ENCODE measurements at regions not wholly inside any gene's neighbourhood (a gene's known extent, or its start where the extent isn't known, plus 50 kb on each side); places are given as distances from the start of the nearest gene placed in this dataset.
A peak's percentile ranks its signal among the peaks of the same experiment; 100 is the strongest.

GRCh38 chr18:75812761-75813160 is 385.3 kb upstream of the SMIM21 start:
- no peak overlapping the region for H3K4me3 ChIP-seq (ENCODE audit: low read depth, low read length)
- no peak for DNase-seq (ENCODE audit: low read depth, low spot score)
- in situ Hi-C loops (cut with HindIII; ENCODE audit: low sequenced_read_pairs), result no loop called here
- no peak for TF ChIP-seq CTCF (IDR thresholded peaks at IDR 0.05; ENCODE audit: low read depth, low read length)

GRCh38 chr18:75810961-75811551 is 383.6 kb upstream of the SMIM21 start:
- peak; percentile 7 for DNase-seq (ENCODE audit: low read depth, low spot score)
- no peak overlapping the region for H3K4me3 ChIP-seq (ENCODE audit: low read depth, low read length)
- no peak for TF ChIP-seq CTCF (IDR thresholded peaks at IDR 0.05; ENCODE audit: low read depth, low read length)
- in situ Hi-C loops (cut with HindIII; ENCODE audit: low sequenced_read_pairs), result no loop called here

GRCh38 chr18:75810516-75810915 is 383.0 kb upstream of the SMIM21 start:
- TF ChIP-seq CTCF (IDR thresholded peaks at IDR 0.05; ENCODE audit: low read depth, low read length), result no peak
- in situ Hi-C loops (cut with HindIII; ENCODE audit: low sequenced_read_pairs), result no loop called here
- no peak overlapping the region for H3K4me3 ChIP-seq (ENCODE audit: low read depth, low read length)
- no peak for DNase-seq (ENCODE audit: low read depth, low spot score)

GRCh38 chr18:75809926-75810255 is 382.4 kb upstream of the SMIM21 start:
- no peak for DNase-seq (ENCODE audit: low read depth, low spot score)
- no peak for TF ChIP-seq CTCF (IDR thresholded peaks at IDR 0.05; ENCODE audit: low read depth, low read length)
- in situ Hi-C loops (cut with HindIII; ENCODE audit: low sequenced_read_pairs), result no loop called here
- H3K4me3 ChIP-seq (ENCODE audit: low read depth, low read length), result no peak overlapping the region

- in situ Hi-C loops (cut with HindIII; ENCODE audit: low sequenced_read_pairs), result no loop called here
- no peak for TF ChIP-seq CTCF (IDR thresholded peaks at IDR 0.05; ENCODE audit: low read depth, low read length)
- no peak overlapping the region for H3K4me3 ChIP-seq (ENCODE audit: low read depth, low read length)
- DNase-seq (ENCODE audit: low read depth, low spot score), result no peak
Observed at GRCh38 chr18:75809151-75809925, 381.8 kb upstream of the SMIM21 start.

- DNase-seq (ENCODE audit: low read depth, low spot score), result no peak
- in situ Hi-C loops (cut with HindIII; ENCODE audit: low sequenced_read_pairs), result no loop called here
- no peak for TF ChIP-seq CTCF (IDR thresholded peaks at IDR 0.05; ENCODE audit: low read depth, low read length)
Observed at GRCh38 chr18:75805265-75805664, 377.8 kb upstream of the SMIM21 start.

More at GRCh38 chr18:75805265-75805664, 377.8 kb upstream of the SMIM21 start:
- H3K4me3 ChIP-seq (ENCODE audit: low read depth, low read length), result no peak overlapping the region
